SK-N-SH (cell line): ENCODE measurements at regions not wholly inside any gene's neighbourhood (a gene's known extent, or its start where the extent isn't known, plus 50 kb on each side); places are given as distances from the start of the nearest gene placed in this dataset.
"Not testable (repeated sequence)": the region's sequence is repeated elsewhere in the genome, so short reads cannot be mapped to it uniquely, and the experiment has no call there.

Source experiments
- CTCF ChIP-seq: fragments of 200-600 bp; sonication (generic); IDR thresholded peaks from 2 replicates; pipeline ENCODE4 v1.6.1; 2017; ENCODE audit warnings: antibody characterized with exemption, mild to moderate bottlenecking, moderate library complexity
- EP300 ChIP-seq, 2 experiments: IDR thresholded peaks; 2 replicates each; pipeline versions ENCODE4 v1.4.0 to v1.6.1; 2012; ENCODE audit warnings: borderline replicate concordance in 1 of 2, low read depth in 1 of 2, low read length in 1 of 2
- MXI1 ChIP-seq: IDR thresholded peaks from 2 replicates; pipeline ENCODE4 v1.6.1; 2012; ENCODE audit warnings: mild to moderate bottlenecking, low read depth, low read length, improper control_type of control experiment
- RCOR1 ChIP-seq: fragments of 150-350 bp; IDR thresholded peaks from 2 replicates; pipeline ENCODE4 v1.6.1; 2017; ENCODE audit warnings: antibody characterized with exemption, low read length
- TAF1 ChIP-seq: IDR thresholded peaks from 2 replicates; pipeline ENCODE4 v1.6.1; 2012; ENCODE audit warnings: low read depth, mild to moderate bottlenecking, low read length, moderate library complexity, borderline replicate concordance
- TCF12 ChIP-seq: IDR thresholded peaks from 2 replicates; pipeline ENCODE4 v1.4.0; 2012

- TF ChIP-seq RCOR1; CTCF; TAF1; TCF12; MXI1; EP300 (IDR thresholded peaks at IDR 0.05; ENCODE audit: borderline replicate concordance in 1 of 2, low read depth in 1 of 2, low read length in 1 of 2): not testable (repeated sequence)
Measured at GRCh38 chr4:189586908-189587632, 353.6 kb upstream of the FRG1 start.
